ENCODE measurements at regions not wholly inside any gene's neighbourhood (a gene's known extent, or its start where the extent isn't known, plus 50 kb on each side); places are given as distances from the start of the nearest gene placed in this dataset.

- Mint-ChIP-seq H3K36me3 (ENCODE audit: low read depth) (no peaks in the 10 kb centered on the region), H3K27me3 (ENCODE audit: low read depth) (no peaks in the 10 kb centered on the region), H3K9me3 (peaks cover 6% of the 10 kb centered on the region), H3K4me1 (no peaks in the 10 kb centered on the region), H3K27ac (ENCODE audit: unreplicated experiment) (no peak overlapping the region), H3K4me3 (no peak overlapping the region)
- DNase-seq (ENCODE audit: low read depth, low spot score), result no peak
- no peak for TF ChIP-seq CTCF (conservative IDR thresholded peaks at IDR 0.05)
These were observed 86.8 kb upstream of the SPHKAP start for GRCh38 chr2:228268301-228268700.

- DNase-seq (ENCODE audit: low read depth, low spot score), result no peak
- no peak overlapping the region for H3K27ac Mint-ChIP-seq (ENCODE audit: unreplicated experiment)
- no peak for TF ChIP-seq CTCF (conservative IDR thresholded peaks at IDR 0.05)
- H3K4me3 Mint-ChIP-seq, result no peak overlapping the region
- H3K9me3 Mint-ChIP-seq, result peaks cover 6% of the 10 kb centered on the region
- no peaks in the 10 kb centered on the region for H3K36me3 Mint-ChIP-seq (ENCODE audit: low read depth)
- no peaks in the 10 kb centered on the region for H3K27me3 Mint-ChIP-seq (ENCODE audit: low read depth)
- H3K4me1 Mint-ChIP-seq, result no peaks in the 10 kb centered on the region
These were observed 81.7 kb upstream of the SPHKAP start for GRCh38 chr2:228263156-228263555.

GRCh38 chr2:228261546-228261945 lies 80.1 kb upstream of the SPHKAP start:
- Mint-ChIP-seq H3K4me1 (no peaks in the 10 kb centered on the region), H3K9me3 (peaks cover 6% of the 10 kb centered on the region), H3K36me3 (ENCODE audit: low read depth) (no peaks in the 10 kb centered on the region), H3K4me3 (no peak overlapping the region), H3K27ac (ENCODE audit: unreplicated experiment) (no peak overlapping the region), H3K27me3 (ENCODE audit: low read depth) (no peaks in the 10 kb centered on the region)
- DNase-seq (ENCODE audit: low read depth, low spot score), result no peak
- no peak for TF ChIP-seq CTCF (conservative IDR thresholded peaks at IDR 0.05)

GRCh38 chr2:228257379-228257778 lies 75.9 kb upstream of the SPHKAP start:
- Mint-ChIP-seq H3K9me3 (no peaks in the 10 kb centered on the region), H3K4me1 (no peaks in the 10 kb centered on the region), H3K27ac (ENCODE audit: unreplicated experiment) (no peak overlapping the region), H3K36me3 (ENCODE audit: low read depth) (no peaks in the 10 kb centered on the region), H3K27me3 (ENCODE audit: low read depth) (no peaks in the 10 kb centered on the region), H3K4me3 (no peak overlapping the region)
- no peak for DNase-seq (ENCODE audit: low read depth, low spot score)
- no peak for TF ChIP-seq CTCF (conservative IDR thresholded peaks at IDR 0.05)

- Mint-ChIP-seq H3K4me1 (no peaks in the 10 kb centered on the region), H3K36me3 (ENCODE audit: low read depth) (no peaks in the 10 kb centered on the region), H3K9me3 (peaks cover 6% of the 10 kb centered on the region), H3K4me3 (no peak overlapping the region), H3K27me3 (ENCODE audit: low read depth) (peaks cover 2% of the 10 kb centered on the region), H3K27ac (ENCODE audit: unreplicated experiment) (no peak overlapping the region)
- no peak for TF ChIP-seq CTCF (conservative IDR thresholded peaks at IDR 0.05)
- no peak for DNase-seq (ENCODE audit: low read depth, low spot score)
These were observed 72.3 kb upstream of the SPHKAP start for GRCh38 chr2:228253752-228254151.

GRCh38 chr2:228247335-228247734 lies 65.8 kb upstream of the SPHKAP start:
- Mint-ChIP-seq H3K27ac (ENCODE audit: unreplicated experiment) (no peak overlapping the region), H3K27me3 (ENCODE audit: low read depth) (peaks cover 5% of the 10 kb centered on the region), H3K4me3 (no peak overlapping the region), H3K36me3 (ENCODE audit: low read depth) (no peaks in the 10 kb centered on the region), H3K4me1 (no peaks in the 10 kb centered on the region), H3K9me3 (peaks cover 9% of the 10 kb centered on the region)
- DNase-seq (ENCODE audit: low read depth, low spot score), result no peak
- no peak for TF ChIP-seq CTCF (conservative IDR thresholded peaks at IDR 0.05)

Measured in neural crest cell (in vitro differentiated cells).